NB4 (cell line): ENCODE measurements at regions not wholly inside any gene's neighbourhood (a gene's known extent, or its start where the extent isn't known, plus 50 kb on each side); places are given as distances from the start of the nearest gene placed in this dataset.

ENCODE experiments used
- MYC ChIP-seq: IDR thresholded peaks from 2 replicates; pipeline ENCODE4 v1.6.1; 2011; ENCODE audit warnings: low read depth, low read length
- POLR2A ChIP-seq: IDR thresholded peaks from 2 replicates; pipeline ENCODE4 v1.6.1; 2011; ENCODE audit warnings: mild to moderate bottlenecking; ENCODE audit not compliant: insufficient read length; ENCODE audit errors: extremely low read depth
- TF ChIP-seq, protein P1 (sequence below): IDR thresholded peaks from one replicate; pipeline ENCODE4 v1.5.1; 2012; ENCODE audit warnings: low read depth, low read length
- TF ChIP-seq, protein P2 (sequence below): IDR thresholded peaks from 2 replicates; pipeline ENCODE4 v1.6.1; 2011; ENCODE audit warnings: low read depth, low read length

DNA sequence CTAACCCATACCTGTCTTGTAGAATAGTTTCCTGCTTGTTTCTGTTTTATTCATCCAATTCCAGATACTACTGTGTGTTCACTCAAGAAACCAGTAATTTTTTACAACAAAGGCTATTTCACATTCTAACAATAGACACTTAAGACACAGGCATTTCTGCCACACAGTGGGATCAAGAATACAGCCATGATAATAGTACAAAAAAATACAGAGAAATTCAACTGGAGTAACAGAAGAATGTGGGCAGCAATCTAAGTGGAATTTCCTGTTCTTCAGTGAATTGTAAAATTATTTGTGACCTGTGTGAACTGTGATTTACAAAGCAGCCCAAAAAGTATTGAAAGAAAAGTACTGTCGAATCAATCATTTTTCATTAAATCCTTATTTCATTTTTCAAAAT lies 282.9 kb downstream of the CCER1 start:
- TF ChIP-seq POLR2A (no peak), MYC (no peak)
- TF ChIP-seq, protein P1, sequence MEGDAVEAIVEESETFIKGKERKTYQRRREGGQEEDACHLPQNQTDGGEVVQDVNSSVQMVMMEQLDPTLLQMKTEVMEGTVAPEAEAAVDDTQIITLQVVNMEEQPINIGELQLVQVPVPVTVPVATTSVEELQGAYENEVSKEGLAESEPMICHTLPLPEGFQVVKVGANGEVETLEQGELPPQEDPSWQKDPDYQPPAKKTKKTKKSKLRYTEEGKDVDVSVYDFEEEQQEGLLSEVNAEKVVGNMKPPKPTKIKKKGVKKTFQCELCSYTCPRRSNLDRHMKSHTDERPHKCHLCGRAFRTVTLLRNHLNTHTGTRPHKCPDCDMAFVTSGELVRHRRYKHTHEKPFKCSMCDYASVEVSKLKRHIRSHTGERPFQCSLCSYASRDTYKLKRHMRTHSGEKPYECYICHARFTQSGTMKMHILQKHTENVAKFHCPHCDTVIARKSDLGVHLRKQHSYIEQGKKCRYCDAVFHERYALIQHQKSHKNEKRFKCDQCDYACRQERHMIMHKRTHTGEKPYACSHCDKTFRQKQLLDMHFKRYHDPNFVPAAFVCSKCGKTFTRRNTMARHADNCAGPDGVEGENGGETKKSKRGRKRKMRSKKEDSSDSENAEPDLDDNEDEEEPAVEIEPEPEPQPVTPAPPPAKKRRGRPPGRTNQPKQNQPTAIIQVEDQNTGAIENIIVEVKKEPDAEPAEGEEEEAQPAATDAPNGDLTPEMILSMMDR: no peak
- TF ChIP-seq, protein P2, sequence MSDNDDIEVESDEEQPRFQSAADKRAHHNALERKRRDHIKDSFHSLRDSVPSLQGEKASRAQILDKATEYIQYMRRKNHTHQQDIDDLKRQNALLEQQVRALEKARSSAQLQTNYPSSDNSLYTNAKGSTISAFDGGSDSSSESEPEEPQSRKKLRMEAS: no peak
